NCI-H1694 (cell line): ENCODE measurements at regions not wholly inside any gene's neighbourhood (a gene's known extent, or its start where the extent isn't known, plus 50 kb on each side); places are given as distances from the start of the nearest gene placed in this dataset.

Source experiments
- DNase-seq: peaks from one replicate; lab custom pipeline; 2025; lab: John Stamatoyannopoulos, UW

DNA sequence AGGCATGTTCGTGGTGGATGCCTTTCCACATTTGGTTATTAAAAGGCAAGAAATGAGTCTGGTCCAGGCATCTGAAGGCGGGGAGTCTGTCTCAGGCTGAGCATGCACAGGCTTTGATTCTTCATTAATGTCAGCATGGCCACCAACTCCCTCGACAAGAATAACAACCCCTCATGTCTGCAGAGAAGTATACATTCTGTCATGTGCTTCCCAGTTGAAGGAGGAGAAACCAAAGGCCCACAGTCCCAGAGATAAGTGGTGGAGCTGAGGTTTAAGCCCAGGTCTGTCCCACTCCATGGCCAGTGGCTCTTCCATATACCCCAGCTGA, 61.6 kb upstream of the LAPTM5 start:
- no peak for DNase-seq

DNA sequence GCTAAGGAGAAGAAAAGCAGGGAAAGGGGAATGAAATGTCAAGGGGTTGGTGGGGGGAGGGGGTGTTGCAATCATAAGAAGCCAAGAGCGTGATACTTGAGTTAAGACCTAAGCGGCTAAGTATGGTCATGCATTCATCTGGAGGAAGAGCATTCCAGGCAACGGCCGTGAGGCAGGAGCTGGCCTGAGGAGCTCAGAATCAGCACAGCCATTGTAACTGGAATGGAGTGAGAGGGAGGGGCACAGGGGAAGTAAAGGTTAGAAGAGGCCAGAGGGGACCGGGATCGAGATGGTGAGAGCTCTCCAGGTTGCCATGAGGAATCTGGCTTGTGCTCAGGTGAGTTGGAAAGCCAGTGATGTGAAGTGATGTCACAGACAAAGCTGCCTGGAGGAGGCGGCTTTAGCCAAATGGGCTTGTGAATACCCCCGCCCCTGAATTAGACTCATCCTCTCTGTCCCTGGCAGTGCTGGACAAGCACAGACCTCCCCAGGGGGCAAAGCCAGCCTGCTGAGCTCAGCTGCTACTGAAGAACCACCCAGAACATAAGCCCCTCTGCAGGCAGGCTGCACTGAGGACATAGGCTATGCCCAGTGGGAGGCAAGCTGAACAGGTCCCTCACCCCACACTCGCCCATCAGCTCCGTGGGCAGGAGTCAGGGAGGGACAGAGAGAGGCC, 61.1 kb upstream of the LAPTM5 start:
- no peak for DNase-seq

DNA sequence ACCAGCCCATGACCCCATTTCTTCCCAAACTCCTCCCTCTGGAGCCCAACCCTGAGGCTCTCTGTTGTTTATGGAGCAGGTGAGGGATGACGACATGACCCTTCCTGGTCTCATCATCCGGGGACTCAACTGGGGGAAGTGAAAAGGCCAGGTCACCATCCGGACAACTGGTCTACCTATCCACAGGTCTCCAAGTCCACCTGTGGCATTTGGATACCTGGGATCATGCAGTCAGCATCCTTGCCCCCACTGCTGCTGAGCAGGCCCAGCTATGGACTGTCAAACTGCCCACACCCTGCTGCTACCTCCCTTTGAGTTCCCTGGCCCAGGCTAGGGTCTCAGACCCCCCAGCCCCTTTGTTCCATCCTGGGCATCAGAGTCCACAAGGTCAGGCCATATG, 60.0 kb upstream of the LAPTM5 start:
- DNase-seq, result no peak

DNA sequence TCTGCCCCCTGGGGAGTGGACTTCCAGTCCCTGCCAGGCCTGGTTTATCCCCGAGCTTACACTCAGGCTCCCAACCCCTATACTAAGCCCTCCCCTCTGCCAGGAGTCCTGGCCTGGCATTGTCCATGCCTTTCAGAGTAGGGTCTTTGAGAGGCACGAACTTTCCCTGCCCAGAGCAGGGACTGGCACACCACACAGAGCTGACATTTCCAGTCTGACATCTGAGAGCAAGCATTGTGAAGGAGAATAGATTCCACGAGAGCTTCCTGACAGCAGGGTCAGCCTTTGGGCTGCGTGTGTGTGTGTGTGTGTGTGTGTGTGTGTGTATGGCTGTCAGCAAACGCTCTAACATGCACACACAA, 59.5 kb upstream of the LAPTM5 start:
- no peak for DNase-seq

DNA sequence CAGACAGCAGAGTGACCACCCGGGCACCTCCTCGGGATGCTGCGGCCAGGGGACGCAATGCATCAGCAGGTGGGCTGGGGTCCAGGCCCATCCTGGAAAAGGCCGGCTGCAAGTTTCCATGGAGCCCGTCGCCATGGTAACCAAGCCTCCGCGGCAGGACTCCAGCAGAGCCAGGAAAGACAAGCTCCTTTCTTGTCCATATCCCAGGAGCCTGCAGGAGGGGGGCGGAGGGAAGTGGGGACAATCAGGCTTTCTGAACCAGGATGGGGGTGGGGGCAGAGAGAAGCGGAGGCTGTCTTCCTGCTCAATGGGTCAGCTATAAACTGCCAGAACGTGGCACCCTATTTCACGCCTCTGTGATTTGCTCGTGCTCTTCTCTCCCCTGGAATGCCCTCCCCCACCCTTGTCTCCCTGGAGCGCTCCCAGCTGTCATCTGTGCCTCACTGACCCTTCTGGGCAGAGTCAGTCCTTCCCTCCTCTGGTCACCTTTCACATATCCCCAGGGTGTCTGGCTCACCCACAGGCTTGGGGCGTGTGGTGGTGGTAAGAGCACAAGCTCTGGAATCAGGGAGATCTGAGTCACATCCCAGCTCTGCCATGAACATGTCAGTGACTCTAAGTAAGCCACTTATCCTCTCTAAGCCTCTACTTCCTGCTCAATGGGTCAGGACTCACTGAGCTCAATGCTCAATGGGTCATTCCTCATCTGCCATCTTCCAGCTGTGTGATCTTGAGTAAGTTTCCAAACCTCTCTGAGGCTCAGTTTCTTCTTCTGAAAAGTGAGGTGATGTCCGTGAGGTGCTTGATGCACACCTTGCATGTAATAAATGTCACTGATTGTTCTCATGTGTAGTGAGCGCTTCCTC, 58.9 kb upstream of the LAPTM5 start:
- DNase-seq, result no peak

DNA sequence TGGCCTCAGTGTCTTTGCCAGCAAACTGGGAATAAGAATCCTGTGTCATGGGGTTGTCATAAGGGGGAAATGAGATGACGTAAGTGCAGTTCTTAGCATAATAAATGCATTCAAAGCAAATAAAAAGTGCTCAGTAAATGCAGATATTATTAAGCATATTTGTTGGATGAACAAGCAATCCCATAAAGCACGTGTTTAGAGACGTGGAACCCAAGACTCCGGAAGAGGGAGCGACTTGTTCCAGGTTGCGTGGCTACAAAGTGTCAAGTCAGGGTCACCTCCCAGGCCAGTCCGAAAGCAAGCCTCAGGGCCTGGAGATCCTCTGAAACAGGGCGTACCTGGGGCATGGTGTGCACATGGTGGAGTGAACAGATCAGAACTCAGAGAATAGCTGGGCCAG, 58.0 kb upstream of the LAPTM5 start:
- DNase-seq, result no peak

DNA sequence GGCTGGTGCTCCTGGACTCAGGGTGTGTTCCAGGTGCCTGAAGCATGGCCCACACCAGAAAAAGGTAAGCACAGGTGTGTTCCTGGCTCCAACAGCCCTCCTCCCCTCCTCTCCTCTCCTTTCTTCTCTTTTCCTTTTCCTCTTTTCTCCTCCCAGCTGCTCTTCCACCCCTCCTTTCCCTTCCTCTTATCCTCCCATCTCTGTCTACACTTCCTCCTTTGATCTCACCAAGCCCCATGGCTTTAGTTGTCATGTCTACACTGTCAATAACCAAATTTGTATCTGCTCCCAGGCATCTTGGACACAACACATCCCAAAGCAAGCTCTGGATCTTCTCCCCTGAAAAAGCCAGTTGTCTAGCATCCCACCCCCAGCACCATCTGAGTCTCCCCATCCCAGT, 56.7 kb upstream of the LAPTM5 start:
- DNase-seq, result no peak

DNA sequence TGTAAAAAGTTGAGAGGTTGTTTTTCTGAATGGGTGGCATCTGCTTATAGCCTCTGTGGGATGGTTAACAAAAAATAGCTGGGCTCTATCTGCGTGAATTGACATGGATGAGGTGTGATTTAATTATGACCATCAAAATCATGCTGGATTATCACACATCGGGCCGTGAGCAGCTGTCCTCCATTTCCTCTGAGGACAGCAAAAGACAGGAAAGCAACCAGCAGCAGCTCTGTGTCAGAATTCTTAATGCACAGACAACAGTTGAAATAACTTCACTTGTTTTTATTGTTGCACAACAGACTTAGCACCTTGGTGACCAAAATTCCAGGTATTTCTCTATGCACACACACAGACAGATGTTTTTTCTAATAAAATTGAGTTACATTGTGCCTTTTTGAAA, 54.5 kb upstream of the LAPTM5 start:
- DNase-seq, result no peak

DNA sequence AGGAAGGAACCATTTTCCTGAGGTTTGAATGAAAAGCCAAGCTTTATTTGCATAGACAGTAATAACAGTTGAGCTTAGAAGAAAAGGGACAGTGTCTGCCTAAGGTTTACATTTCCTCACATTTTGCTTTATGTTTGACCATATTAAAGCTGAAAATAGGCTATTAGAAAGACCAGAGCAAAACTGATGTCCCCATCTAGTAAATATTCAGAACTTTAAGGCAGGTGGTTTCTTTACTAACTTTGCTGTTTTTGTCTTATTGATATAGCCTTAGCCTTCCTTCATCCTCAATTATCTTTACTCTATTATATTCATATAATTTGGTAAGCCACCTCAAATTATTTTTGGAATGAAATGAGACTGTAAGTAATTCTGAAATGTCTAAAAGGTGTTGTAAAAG, 53.6 kb upstream of the LAPTM5 start:
- no peak for DNase-seq

DNA sequence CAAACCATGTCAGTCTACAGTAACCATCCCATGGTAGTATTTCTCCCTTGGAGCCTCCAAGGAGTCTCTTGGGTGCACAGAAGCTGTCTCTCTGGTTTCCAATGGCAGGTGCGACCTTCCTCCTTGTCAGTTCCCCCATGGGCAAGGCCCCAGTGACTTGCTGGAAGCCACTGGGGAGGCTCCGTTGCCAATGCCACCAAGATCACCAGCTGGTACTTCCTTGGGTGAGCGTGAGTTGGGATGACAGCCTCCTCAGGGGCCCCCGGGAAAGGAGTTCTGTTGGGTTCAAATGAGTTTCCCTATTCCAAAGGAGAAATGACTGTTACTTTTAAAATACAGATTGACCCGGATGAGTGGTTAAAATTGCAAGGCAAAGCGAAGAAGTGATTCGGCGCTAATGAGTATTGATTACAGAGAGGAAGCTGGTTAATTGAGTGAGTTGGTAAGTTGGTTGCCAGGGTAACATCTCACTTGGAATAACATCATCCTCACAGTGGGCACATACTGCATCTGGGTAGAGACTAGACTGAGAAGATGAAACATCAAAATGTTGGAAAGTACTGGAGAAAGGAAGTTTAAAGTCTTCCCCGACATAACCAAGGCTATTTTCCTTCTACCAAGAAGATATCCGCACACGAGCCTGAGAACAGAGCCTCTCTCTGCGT, 53.0 kb upstream of the LAPTM5 start:
- no peak for DNase-seq

DNA sequence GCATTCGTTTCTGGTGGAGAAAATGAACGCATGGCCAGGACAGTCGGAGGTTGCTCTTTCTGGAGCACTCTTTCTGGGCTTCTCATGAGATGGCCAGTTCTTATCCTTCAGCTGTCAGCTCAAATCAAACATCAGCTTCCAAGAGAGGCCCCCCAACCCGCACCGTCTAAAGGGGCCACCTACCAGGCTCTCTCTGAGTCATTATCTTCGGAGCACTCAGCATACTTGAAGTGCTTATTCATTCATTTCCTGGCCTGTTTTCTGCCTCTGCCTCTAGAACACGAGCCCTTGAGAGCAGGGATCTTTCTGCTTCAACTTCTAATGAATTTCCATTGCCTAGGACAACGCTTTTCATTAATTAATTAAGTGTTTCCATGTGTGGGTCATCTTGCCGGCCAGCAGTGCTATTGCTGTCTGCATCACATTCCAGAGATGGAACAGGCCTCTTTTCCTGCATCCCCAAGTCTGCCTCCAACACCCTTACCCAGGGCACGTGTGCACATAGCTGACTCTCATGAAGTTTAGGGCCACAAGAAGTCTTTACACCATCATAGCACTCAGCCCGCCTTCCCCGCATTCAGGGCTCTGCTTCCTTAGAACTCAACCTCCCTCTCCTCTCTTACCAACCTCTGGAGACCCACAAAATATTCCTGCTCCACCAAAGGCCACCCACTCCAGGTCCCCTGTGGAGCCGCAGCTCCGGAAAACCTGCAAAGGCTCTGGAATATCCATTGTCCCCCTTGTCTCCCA, 52.1 kb upstream of the LAPTM5 start:
- DNase-seq, result no peak

DNA sequence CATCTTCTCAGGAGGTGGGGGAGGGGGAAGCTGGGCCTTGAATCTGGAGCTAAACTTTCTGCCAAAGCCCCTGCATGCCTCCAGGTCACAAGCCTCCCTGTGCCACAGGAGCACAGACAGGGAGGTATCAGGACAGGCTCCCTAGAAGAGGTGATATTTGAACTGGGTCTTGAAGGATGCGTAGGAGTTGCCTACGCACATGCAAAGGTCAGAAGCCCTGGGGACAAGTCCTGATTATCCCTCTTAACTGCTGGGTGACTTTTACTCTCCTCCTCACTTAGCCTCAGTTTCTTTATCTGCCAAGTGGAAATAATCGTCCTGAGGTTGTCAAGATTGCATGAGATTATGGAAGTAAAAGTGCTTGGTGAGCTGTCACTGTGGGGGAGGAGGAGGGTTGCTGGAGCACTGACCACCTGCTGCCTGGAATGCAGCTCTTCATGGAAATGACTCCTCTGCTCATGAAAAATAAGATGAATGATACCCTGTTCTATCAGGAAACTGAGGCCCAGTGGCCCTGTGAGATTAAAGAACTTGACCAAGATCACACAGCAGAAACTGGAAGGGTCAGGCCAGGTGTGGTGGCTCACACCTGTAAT, 50.6 kb upstream of the LAPTM5 start:
- no peak for DNase-seq

DNA sequence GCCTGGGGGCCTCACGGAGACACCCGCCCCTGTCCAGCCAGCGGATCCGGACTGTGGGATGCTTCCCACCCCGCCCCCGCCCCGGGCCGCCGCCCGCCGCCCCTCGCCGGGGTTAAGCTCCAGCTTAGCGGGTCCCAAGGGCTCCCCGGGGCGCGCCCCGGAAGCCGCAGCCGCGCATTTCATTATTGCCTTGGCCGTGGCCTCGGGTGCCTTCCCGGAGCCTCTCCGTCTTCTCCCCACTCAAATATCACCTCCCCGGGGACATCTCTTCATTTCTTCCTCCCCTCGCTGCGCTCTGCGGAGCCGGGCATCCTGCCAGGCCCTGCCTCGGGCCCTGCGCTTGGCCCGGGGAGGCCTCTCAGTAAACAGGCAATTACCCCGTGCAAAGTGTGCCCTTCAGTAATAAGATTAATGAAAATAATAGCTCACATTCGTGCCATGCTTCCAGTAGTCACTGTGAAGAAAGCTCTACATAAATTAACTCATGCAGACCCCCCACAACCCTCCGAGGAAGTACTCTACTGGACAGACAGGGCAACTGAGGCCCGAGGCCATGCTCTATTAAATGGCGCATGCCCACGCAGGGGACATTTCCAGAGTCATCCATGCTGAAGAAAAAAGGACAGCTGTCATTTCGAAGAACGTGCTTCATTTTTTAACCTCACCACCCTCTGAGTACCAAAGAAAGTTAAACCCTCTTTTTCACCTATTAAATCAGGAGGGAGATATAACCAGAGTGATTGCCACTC, 49.9 kb upstream of the LAPTM5 start:
- DNase-seq, result peak; percentile 37
